Panc1 (cell line): ENCODE measurements at regions not wholly inside any gene's neighbourhood (a gene's known extent, or its start where the extent isn't known, plus 50 kb on each side); places are given as distances from the start of the nearest gene placed in this dataset.

ENCODE experiments used
- POLR2AphosphoS5 ChIP-seq: IDR thresholded peaks from 2 replicates; pipeline ENCODE4 v1.6.1; 2012; ENCODE audit warnings: mild to moderate bottlenecking, low read depth, low read length, moderate library complexity
- REST ChIP-seq, 2 experiments: IDR thresholded peaks; 2 replicates each; pipeline ENCODE4 v1.6.1; 2011 to 2012; ENCODE audit warnings: low read depth in 2 of 2, control low read depth in 1 of 2, low read length in 1 of 2, mild to moderate bottlenecking in 1 of 2, moderate library complexity in 1 of 2; ENCODE audit not compliant: insufficient read depth in 1 of 2

- no peak for TF ChIP-seq POLR2AphosphoS5
- no peak for TF ChIP-seq REST (IDR thresholded peaks at IDR 0.05; ENCODE audit: insufficient read depth in 1 of 2, low read depth in 2 of 2, low read length in 1 of 2)
Measured at GRCh38 chrX:137792214-137792613, 226.3 kb downstream of the ZIC3 start.
